Aorta (tissue), 5 donors: ENCODE measurements at regions not wholly inside any gene's neighbourhood (a gene's known extent, or its start where the extent isn't known, plus 50 kb on each side); places are given as distances from the start of the nearest gene placed in this dataset.

Experiments used
- ATAC-seq: fragments of 200-7000 bp; cut with Tn5 transposase; one replicate; pipeline ENCODE4 v1.9.1; 2022; ENCODE audit warnings: moderate library complexity; ENCODE audit not compliant: low FRiP score
- DNase-seq, 2 donors: peaks; one replicate each; pipeline ENCODE4 v3.0.0-alpha.2; 2020
- H3K27ac ChIP-seq, 2 donors: one replicate each; pipeline ENCODE4 v1.5.1; 2013; ENCODE audit warnings: low read length in 2 of 2, mild to moderate bottlenecking in 2 of 2, moderate library complexity in 2 of 2, control low read depth in 1 of 2, inconsistent platforms in 1 of 2, low read depth in 1 of 2
- H3K27me3 ChIP-seq, 2 donors: one replicate each; pipeline ENCODE4 v1.6.1; 2013; ENCODE audit warnings: control low read depth in 1 of 2, low read length in 1 of 2, mild to moderate bottlenecking in 1 of 2, moderate library complexity in 1 of 2; ENCODE audit not compliant: insufficient read depth in 2 of 2, control insufficient read depth in 1 of 2
- H3K36me3 ChIP-seq, 2 donors: one replicate each; pipeline ENCODE4 v1.6.1; 2013; ENCODE audit warnings: control low read depth in 1 of 2, low read length in 1 of 2, mild to moderate bottlenecking in 1 of 2; ENCODE audit not compliant: insufficient read depth in 2 of 2, control insufficient read depth in 1 of 2
- H3K4me1 ChIP-seq, 2 donors: one replicate each; pipeline ENCODE4 v1.6.1; 2013; ENCODE audit warnings: low read length in 2 of 2, control low read depth in 1 of 2, mild to moderate bottlenecking in 1 of 2, moderate library complexity in 1 of 2; ENCODE audit not compliant: insufficient read depth in 2 of 2, control insufficient read depth in 1 of 2
- H3K4me3 ChIP-seq, 2 donors: one replicate each; pipeline ENCODE4 v1.5.1; 2013; ENCODE audit warnings: low read length in 2 of 2, control low read depth in 1 of 2, mild to moderate bottlenecking in 1 of 2
- H3K9me3 ChIP-seq: one replicate; pipeline ENCODE4 v1.6.1; 2013; ENCODE audit warnings: mild to moderate bottlenecking, low read length; ENCODE audit not compliant: control insufficient read depth
- WGBS, 2 donors: extraction: QIAGEN DNeasy Blood & Tissue Kit; methylation state at CpG; one replicate each; pipeline ENCODE4 v1.1.7; 2013; 5-methylcytosine and 5-hydroxymethylcytosine counted together
- intact Hi-C, 2 donors: fragments of 100-400 bp; cut with DNase I; formaldehyde crosslinking; loops; one replicate each; pipeline versions ENCODE4 v1.14.2 to v1.15.0; 2022
- donor health status: healthy with polysubstance abuse.
- donor health status: Bipolar disorder and iron deficiency.
- donor health status: DM: no; HTN: no; CAD: no.
- donor health status: DM: no; HTN: no; CAD: no.
- donor health status: DM: yes; HTN: yes; CAD: no.

DNA sequence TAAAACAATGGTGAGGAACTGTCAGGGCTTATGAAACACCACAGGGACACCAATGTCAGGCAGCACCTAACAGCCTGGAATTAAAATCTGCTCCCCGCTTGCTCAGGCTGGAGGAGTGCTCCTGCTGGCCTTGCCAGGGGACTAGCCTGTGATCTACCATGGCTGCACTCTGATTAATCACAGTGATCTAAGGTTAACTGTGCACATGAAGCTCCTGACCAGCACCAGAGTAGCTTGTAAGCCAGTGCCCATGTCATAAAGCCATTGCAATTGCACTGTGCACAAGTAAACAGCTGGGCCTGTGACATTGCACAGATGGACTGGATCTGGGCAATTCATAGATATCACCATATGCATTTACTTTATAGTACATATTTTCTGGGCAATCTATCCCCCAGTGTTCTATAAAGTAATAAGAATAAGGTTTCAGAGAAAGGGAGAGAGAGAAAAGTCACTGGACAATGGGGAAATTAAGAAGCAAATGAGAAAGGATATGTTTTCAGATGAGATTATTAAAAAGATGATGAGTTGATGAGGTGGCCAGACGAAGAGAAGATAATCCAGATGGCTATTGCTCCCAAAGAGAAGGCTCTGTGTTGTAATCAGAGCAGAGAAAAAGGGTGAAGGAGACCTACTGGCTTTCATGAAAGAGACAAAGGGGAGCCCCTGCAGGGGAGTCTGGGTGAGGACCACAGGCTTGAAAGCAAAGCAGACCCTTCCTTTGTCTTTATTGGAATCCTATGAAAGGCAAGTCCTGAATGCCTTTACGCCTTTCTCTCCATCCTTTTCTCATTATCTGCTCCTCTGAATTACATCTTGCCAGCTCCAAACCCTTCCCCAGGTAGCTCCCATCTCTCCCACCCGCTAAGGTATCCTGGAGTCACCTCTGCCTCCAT is 145.8 kb downstream of the SLC38A6 start:
- intact Hi-C loops = no loop called here
- ATAC-seq = no peak
- Histone ChIP-seq H3K4me3 (no peak overlapping the region), H3K27me3 (no peaks in the 10 kb centered on the region), H3K4me1 (no peaks in the 10 kb centered on the region), H3K27ac (no peak overlapping the region), H3K9me3 (no peaks in the 10 kb centered on the region), H3K36me3 (no peaks in the 10 kb centered on the region)
- 98 to 99% methylated on average over 4 of the region's 4 CpGs for WGBS, 2 donors
- DNase-seq = no peak

DNA sequence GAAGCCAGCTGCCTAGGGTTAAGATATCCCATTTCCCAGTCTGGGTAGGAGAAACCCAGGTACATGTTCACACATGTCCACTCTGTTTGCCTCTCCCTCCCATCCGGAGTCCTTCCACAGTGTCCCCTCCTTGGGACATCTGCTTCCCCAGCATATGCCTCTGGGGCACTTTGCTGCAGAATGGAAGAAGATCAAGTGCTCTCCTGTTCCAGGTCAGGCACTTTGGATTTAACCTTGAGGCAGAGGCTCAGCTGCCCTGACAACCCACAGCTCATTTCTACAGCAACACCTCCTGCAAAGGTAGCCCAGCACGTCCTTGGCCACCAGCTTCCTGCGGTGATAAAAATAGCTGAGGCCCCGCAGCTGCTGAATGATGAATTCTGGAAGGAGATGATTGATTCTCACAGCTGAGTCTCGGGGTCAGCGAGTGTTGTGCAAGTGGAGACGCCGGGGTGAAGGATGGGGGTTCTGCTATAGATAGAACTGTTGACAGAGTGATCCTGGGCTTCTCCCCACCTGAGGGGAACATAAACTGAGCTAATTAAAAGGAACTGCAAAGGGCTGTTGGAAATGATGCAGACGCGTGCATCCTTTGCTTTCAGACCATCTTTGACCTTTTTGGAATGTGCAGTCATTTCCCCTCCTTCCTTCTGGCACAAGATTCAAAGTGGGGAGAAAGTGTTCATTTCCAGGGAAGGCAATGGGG is 145.0 kb downstream of the SLC38A6 start:
- Histone ChIP-seq H3K4me3 (no peak overlapping the region), H3K9me3 (no peaks in the 10 kb centered on the region), H3K27ac (no peak overlapping the region), H3K36me3 (no peaks in the 10 kb centered on the region), H3K4me1 (no peaks in the 10 kb centered on the region), H3K27me3 (no peaks in the 10 kb centered on the region)
- intact Hi-C loops = no loop called here
- ATAC-seq (no peak), DNase-seq (no peak)
- WGBS, 2 donors = 55 to 58% methylated on average over 10 of the region's 10 CpGs

DNA sequence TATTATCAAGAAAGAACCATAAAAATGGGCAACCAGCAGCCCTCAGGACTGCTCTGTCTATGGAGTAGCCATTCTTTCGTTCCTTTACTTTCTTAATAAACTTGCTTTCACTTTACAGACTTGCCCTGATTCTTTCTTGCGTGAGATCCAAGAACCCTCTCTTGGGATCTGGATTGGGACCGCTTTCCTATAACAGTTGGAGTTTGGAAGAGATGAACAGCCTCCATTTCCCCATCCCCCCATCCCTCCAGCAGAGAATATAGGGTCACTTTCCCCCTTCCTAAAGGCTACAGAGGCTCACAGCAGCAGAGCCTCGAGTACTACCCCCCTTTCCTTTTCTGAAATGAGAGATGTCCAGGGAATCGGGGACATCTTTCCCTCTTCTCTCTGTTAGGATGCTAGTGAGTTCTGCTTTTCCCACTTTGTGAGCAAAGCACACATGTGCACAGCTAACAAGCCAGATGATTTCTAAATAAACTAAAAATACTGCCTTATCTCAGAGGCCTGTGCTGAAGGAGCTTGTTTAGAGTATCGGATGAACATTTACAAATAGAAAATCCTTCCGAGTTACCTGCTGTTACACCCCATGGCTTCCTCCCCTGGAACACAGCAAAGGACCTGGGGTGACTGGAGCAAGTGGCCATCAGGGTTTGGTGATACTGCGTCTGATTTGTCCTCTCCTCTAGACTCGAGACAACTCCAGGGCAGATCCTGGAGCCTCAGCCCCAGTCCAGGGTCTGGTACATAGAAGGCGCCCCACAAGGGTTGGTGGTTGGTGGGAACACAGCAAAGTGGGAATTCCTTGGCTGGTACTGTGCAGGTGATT is 144.2 kb downstream of the SLC38A6 start:
- 70 to 75% methylated on average over 10 of the region's 10 CpGs for WGBS, 2 donors
- H3K27me3 ChIP-seq = no peaks in the 10 kb centered on the region

DNA sequence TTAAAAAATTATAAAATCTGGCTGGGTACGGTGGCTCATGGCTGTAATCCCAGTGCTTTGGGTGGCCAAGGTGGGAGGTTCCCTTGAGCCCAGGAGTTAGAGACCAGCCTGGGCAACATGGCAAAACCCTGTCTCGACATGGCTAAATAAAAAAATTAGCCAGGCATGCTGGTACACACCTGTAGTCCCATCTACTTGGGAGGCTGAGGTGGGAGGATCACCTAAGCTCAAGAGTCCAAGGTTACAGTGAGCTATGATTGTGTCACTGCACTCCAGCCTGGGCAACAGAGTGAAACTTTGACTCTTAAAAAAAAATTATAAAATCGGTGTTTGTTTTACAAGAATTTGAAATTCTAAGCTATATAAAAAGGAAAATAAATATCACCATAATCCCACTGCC is 141.8 kb downstream of the SLC38A6 start:
- WGBS, 2 donors = 82 to 92% methylated on average over 3 of the region's 3 CpGs
- intact Hi-C loops = no loop called here
- Histone ChIP-seq H3K27me3 (no peaks in the 10 kb centered on the region), H3K4me3 (no peak overlapping the region), H3K27ac (no peak overlapping the region), H3K36me3 (no peaks in the 10 kb centered on the region), H3K4me1 (no peaks in the 10 kb centered on the region), H3K9me3 (no peaks in the 10 kb centered on the region)
- ATAC-seq = no peak
- no peak for DNase-seq

More for the DNA sequence above, 144.2 kb downstream of the SLC38A6 start:
- no peak for ATAC-seq
- Histone ChIP-seq H3K27ac (no peak overlapping the region), H3K36me3 (no peaks in the 10 kb centered on the region), H3K4me3 (no peak overlapping the region), H3K9me3 (no peaks in the 10 kb centered on the region), H3K4me1 (no peaks in the 10 kb centered on the region)
- intact Hi-C loops = no loop called here
- DNase-seq = no peak

DNA sequence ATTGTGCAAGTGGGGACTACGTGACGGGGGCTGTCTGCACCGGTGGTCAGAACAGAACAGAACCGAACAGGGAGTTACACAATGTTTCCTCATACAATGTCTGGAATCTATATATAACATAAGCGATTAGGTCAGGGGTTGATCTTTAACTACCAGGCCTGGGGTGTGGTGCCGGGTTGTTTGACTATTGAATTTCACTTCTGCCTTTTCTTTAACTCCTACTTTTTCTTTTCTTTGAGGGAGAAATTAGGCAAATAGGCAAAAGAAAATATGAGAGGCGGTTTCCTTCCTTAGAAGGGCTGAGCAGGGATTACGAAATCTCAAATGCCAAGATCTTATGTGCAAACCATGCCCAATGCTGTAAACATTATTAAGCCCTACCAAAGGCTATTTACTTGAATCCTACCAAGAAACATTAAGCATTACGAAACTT is 140.3 kb downstream of the SLC38A6 start:
- no peaks in the 10 kb centered on the region for H3K9me3 ChIP-seq
- DNase-seq (no peak), ATAC-seq (no peak)
- no peak overlapping the region for H3K27ac ChIP-seq
- H3K4me1 ChIP-seq = no peaks in the 10 kb centered on the region
- 93 to 96% methylated on average over 9 of the region's 9 CpGs for WGBS, 2 donors
- no peaks in the 10 kb centered on the region for H3K36me3 ChIP-seq
- H3K4me3 ChIP-seq = no peak overlapping the region
- H3K27me3 ChIP-seq = no peaks in the 10 kb centered on the region
- intact Hi-C loops = no loop called here

DNA sequence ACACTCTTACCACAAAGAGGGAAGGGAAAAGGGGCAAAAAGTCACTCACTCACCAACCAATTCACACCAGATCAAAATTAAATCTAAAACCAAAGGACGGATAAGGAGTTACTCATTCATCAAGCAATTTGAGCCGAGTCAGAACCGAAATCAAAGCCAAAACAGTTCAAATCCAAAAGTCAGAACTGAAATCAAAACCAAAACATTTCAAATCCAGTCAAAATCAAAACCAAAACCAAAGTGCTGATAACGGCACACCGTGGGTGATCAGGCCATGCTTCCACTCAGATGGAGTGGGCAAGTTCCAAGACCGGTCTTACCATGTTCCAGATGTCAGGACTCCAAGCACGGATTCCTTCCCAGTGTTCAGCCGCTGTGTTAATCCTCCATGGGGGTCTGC is 139.5 kb downstream of the SLC38A6 start:
- H3K27me3 ChIP-seq = no peaks in the 10 kb centered on the region
- H3K9me3 ChIP-seq = no peaks in the 10 kb centered on the region
- whole genome bisulfite sequencing, 2 donors = 60 to 66% methylated on average over 8 of the region's 8 CpGs
- H3K27ac ChIP-seq = no peak overlapping the region
- intact Hi-C loops = no loop called here
- H3K4me1 ChIP-seq = no peaks in the 10 kb centered on the region
- ATAC-seq = no peak
- no peak overlapping the region for H3K4me3 ChIP-seq
- no peaks in the 10 kb centered on the region for H3K36me3 ChIP-seq
- DNase-seq = no peak

DNA sequence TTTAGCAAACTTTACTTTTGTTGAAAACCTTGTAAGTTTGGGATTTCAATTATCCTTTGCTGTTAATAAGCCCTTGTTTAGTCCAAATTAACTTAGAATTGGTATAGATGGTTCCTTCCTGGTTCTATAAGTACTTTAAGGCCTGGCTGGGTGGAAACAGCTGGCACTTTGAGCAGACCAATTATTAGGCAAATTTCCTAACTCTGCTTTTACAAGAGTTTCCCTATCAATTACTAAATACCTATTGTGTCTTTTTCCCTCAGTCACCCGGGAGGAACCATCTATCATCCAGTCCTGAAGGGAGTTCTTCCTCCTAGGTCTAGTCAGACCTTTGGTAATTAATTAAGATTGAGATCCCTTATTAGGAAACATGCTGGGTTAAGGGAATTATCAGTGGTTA is 138.0 kb downstream of the SLC38A6 start:
- DNase-seq (no peak), ATAC-seq (no peak)
- Histone ChIP-seq H3K27ac (no peak overlapping the region), H3K4me1 (no peaks in the 10 kb centered on the region), H3K4me3 (no peak overlapping the region), H3K27me3 (no peaks in the 10 kb centered on the region), H3K36me3 (no peaks in the 10 kb centered on the region), H3K9me3 (peaks cover 3% of the 10 kb centered on the region)
- 72 to 89% methylated on average over 1 of the region's 1 CpG for WGBS, 2 donors
- intact Hi-C loops = no loop called here

DNA sequence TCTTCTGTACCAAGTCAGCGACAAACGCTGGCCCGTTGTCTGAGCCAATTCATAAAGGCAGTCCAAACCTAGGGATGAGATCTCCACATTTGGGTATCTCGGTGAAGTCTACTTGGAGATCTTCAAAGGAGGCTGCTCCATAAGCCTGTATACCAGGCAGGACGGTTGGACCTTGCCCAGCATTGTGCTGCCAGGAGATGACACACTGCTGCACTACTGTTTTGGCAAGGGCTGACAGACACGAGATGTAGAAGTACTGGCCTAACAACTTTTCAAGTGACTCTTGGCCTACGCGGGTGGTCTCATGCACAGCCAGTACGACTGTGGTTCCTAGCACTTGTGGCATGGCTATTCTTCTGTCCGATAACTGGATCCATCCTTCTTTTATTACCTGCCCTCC is 135.3 kb downstream of the SLC38A6 start:
- Histone ChIP-seq H3K4me1 (no peaks in the 10 kb centered on the region), H3K36me3 (no peaks in the 10 kb centered on the region), H3K9me3 (peaks cover 3% of the 10 kb centered on the region), H3K4me3 (no peak overlapping the region), H3K27ac (no peak overlapping the region), H3K27me3 (no peaks in the 10 kb centered on the region)
- intact Hi-C loops = no loop called here
- 95 to 96% methylated on average over 10 of the region's 10 CpGs for WGBS, 2 donors
- ATAC-seq = no peak
- DNase-seq = no peak
